Caco-2 (cell line): ENCODE measurements at regions not wholly inside any gene's neighbourhood (a gene's known extent, or its start where the extent isn't known, plus 50 kb on each side); places are given as distances from the start of the nearest gene placed in this dataset.

ENCODE experiments used
- BruUV-seq: library from RNA; stranded (reverse); fragments of 400-500 nt; replicated peaks from 2 replicates; lab custom pipeline; 2021; lab: Mats Ljungman, UMichigan
- CTCF ChIA-PET: fragments of 300-600 bp; sonication (Branson Sonifier 250); formaldehyde crosslinking; loops from one replicate; lab custom pipeline; 2022; ENCODE audit warnings: antibody characterized with exemption; lab: Charles Lee
- POLR2A ChIA-PET: fragments of 300-600 bp; sonication (Branson Sonifier 250); formaldehyde crosslinking; loops from one replicate; lab custom pipeline; 2022; ENCODE audit warnings: antibody characterized with exemption; lab: Charles Lee
- DNase-seq, 2 experiments: peaks; one replicate each; pipeline versions ENCODE4 v3.0.0 to v3.0.0-alpha.2; 2020 to 2022
- H3K27me3 ChIP-seq: replicated peaks from 2 replicates; pipeline ENCODE4 v1.6.0; 2011; ENCODE audit warnings: low read length; ENCODE audit not compliant: control insufficient read depth, insufficient read depth
- H3K36me3 ChIP-seq: 2 replicates; pipeline ENCODE4 v1.5.1; 2011; ENCODE audit warnings: low read length; ENCODE audit not compliant: control insufficient read depth, insufficient read depth
- H3K4me1 ChIP-seq: fragments of 250-450 bp; sonication (Bioruptor Pico); 2 replicates; pipeline ENCODE4 v1.5.1; 2020; ENCODE audit warnings: mild to moderate bottlenecking
- H3K4me3 ChIP-seq: 2 replicates; pipeline ENCODE4 v1.5.1; 2011; ENCODE audit warnings: low read depth, mild to moderate bottlenecking, control low read depth, low read length
- H3K9me3 ChIP-seq: fragments of 250-450 bp; sonication (Bioruptor Pico); 2 replicates; pipeline ENCODE4 v1.5.1; 2020; ENCODE audit warnings: mild to moderate bottlenecking, moderate library complexity
- H3K27ac Mint-ChIP-seq: one replicate; pipeline ENCODE4 v1.8.0; 2022; ENCODE audit warnings: mixed read lengths; ENCODE audit not compliant: unreplicated experiment
- H3K27me3 Mint-ChIP-seq: one replicate; pipeline ENCODE4 v1.8.0; 2022; ENCODE audit warnings: mixed read lengths; ENCODE audit not compliant: insufficient read depth, unreplicated experiment
- H3K36me3 Mint-ChIP-seq: one replicate; pipeline ENCODE4 v1.8.0; 2022; ENCODE audit warnings: mild to moderate bottlenecking, mixed read lengths; ENCODE audit not compliant: insufficient read depth, unreplicated experiment
- H3K4me1 Mint-ChIP-seq: one replicate; pipeline ENCODE4 v1.8.0; 2022; ENCODE audit warnings: low read depth, mixed read lengths; ENCODE audit not compliant: unreplicated experiment
- H3K4me3 Mint-ChIP-seq: one replicate; pipeline ENCODE4 v1.8.0; 2022; ENCODE audit warnings: mild to moderate bottlenecking, moderate library complexity, mixed read lengths; ENCODE audit not compliant: unreplicated experiment
- H3K9me3 Mint-ChIP-seq: one replicate; pipeline ENCODE4 v1.8.0; 2022; ENCODE audit warnings: mixed read lengths; ENCODE audit not compliant: unreplicated experiment
- intact Hi-C: fragments of 100-400 bp; cut with micrococcal nuclease; formaldehyde crosslinking; loops from one replicate; pipeline ENCODE4 v1.10.0; 2022; ENCODE audit not compliant: unreplicated experiment
- TF ChIP-seq, protein P1 (sequence below), 2 experiments: fragments of 200-600 bp in 1 of 2; IDR thresholded peaks; 1 replicate in 1 of 2; 2 replicates in 1 of 2; pipeline versions ENCODE4 v1.5.1 to v1.8.0; 2011 to 2022; ENCODE audit warnings: antibody characterized with exemption in 1 of 2, control low read depth in 1 of 2, inconsistent platforms in 1 of 2, low read depth in 1 of 2, low read length in 1 of 2, mild to moderate bottlenecking in 1 of 2, moderate library complexity in 1 of 2; ENCODE audit not compliant: insufficient read depth in 1 of 2, severe bottlenecking in 1 of 2, unreplicated experiment in 1 of 2

DNA sequence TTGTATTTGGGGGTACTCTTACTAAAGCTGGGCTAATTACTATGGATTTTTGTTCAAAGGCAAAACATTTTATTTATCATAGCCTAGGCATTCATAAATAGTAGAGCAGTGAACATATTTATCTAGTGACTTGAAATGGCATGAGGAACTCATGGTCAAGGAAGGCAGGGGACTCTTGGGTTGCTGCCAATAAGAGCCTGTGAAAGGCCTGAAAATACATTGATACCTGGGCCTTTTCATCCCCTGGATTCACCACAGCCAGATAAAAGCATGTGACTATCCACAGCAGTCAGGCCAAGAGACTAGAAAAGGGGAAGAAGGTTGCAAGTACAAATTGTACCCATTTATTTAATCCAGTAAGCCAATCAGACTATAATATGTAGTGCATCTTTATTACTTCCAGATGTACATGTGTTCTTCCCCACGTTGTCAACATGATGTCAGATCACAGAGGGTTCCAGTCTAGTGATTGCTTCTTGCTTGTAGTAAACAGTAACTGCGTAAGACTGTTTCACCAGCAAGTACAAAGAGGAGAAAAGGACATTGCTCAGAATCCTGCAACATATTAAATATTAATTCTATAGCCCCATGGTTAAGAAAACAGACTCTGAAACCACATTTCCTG is 409.7 kb downstream of the NOVA1 start:
- no peak overlapping the region for H3K27ac Mint-ChIP-seq
- BruUV-seq = no TSS peak
- no peak for DNase-seq
- H3K9me3 Mint-ChIP-seq = no peaks in the 10 kb centered on the region
- no peaks in the 10 kb centered on the region for H3K4me1 Mint-ChIP-seq
- ChIA-PET CTCF (no interaction called here), POLR2A (no interaction called here)
- no peaks in the 10 kb centered on the region for H3K36me3 ChIP-seq
- H3K4me1 ChIP-seq = no peaks in the 10 kb centered on the region
- peaks cover 11% of the 10 kb centered on the region for H3K27me3 Mint-ChIP-seq
- intact Hi-C loops = no loop called here
- H3K9me3 ChIP-seq = no peaks in the 10 kb centered on the region
- TF ChIP-seq, protein P1, sequence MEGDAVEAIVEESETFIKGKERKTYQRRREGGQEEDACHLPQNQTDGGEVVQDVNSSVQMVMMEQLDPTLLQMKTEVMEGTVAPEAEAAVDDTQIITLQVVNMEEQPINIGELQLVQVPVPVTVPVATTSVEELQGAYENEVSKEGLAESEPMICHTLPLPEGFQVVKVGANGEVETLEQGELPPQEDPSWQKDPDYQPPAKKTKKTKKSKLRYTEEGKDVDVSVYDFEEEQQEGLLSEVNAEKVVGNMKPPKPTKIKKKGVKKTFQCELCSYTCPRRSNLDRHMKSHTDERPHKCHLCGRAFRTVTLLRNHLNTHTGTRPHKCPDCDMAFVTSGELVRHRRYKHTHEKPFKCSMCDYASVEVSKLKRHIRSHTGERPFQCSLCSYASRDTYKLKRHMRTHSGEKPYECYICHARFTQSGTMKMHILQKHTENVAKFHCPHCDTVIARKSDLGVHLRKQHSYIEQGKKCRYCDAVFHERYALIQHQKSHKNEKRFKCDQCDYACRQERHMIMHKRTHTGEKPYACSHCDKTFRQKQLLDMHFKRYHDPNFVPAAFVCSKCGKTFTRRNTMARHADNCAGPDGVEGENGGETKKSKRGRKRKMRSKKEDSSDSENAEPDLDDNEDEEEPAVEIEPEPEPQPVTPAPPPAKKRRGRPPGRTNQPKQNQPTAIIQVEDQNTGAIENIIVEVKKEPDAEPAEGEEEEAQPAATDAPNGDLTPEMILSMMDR (IDR thresholded peaks at IDR 0.05; ENCODE audit: insufficient read depth in 1 of 2, low read depth in 1 of 2, low read length in 1 of 2, severe bottlenecking in 1 of 2, unreplicated experiment in 1 of 2) = no peak
- H3K27me3 ChIP-seq = no peaks in the 10 kb centered on the region; the same call in 1 of the 2 replicates
- no peak overlapping the region for H3K4me3 ChIP-seq
- no peak overlapping the region for H3K4me3 Mint-ChIP-seq
- H3K36me3 Mint-ChIP-seq = no peaks in the 10 kb centered on the region

DNA sequence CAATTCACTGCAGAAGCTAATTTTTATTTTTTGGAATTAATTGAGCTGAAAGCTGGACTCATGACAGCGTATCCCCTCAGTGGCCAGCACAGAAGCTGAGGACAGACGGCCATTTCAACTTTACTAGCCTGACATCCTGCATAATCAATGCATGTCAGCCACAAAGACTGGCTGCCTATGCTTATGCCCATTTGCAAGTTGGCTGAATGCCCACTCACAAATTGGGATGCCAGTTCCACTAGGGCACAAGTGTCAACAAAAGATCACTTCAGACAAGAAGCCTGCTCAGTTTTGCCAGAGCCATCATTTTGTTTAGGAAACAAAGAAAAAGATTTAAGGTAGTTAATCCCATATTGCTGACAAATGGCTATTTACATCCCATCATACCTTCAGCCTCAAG is 417.6 kb downstream of the NOVA1 start:
- BruUV-seq = no TSS peak
- ChIA-PET CTCF (no interaction called here), POLR2A (no interaction called here)
- no peak for DNase-seq
- Histone ChIP-seq H3K9me3 (no peaks in the 10 kb centered on the region), H3K36me3 (no peaks in the 10 kb centered on the region), H3K4me1 (no peaks in the 10 kb centered on the region), H3K27me3 (no peaks in the 10 kb centered on the region), H3K4me3 (no peak overlapping the region)
- no peaks in the 10 kb centered on the region for H3K9me3 Mint-ChIP-seq
- H3K4me1 Mint-ChIP-seq = no peaks in the 10 kb centered on the region
- intact Hi-C loops = no loop called here
- H3K36me3 Mint-ChIP-seq = no peaks in the 10 kb centered on the region
- peaks cover 7% of the 10 kb centered on the region for H3K27me3 Mint-ChIP-seq
- TF ChIP-seq, protein P1 (IDR thresholded peaks at IDR 0.05; ENCODE audit: insufficient read depth in 1 of 2, low read depth in 1 of 2, low read length in 1 of 2, severe bottlenecking in 1 of 2, unreplicated experiment in 1 of 2) = no peak
- no peak overlapping the region for H3K4me3 Mint-ChIP-seq
- no peak overlapping the region for H3K27ac Mint-ChIP-seq

DNA sequence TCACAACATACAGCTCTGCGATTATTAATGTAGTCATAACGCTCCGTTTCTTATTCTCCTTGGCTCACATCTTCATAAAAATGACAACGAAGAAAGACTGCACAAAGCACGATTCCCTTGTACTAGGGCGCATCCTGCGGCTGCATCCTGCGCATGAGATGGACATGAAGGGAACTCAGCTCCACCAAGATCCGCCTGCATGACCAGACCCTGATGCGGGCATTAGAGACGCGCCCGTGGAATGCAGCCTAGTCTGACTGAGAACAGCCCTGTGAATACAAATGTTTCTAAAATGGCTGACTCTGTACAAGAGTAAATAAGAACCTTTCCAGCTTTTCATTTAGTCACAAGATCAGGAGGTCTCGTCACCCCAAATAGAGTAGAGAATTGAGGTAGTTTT is 422.2 kb downstream of the NOVA1 start:
- H3K9me3 ChIP-seq = no peaks in the 10 kb centered on the region
- H3K9me3 Mint-ChIP-seq = no peaks in the 10 kb centered on the region

More for the DNA sequence above, 422.2 kb downstream of the NOVA1 start:
- no peaks in the 10 kb centered on the region for H3K4me1 ChIP-seq
- CTCF ChIA-PET = interaction anchor here (1.2 kb wide), 1 partner anchor 12 kb away, joined by 4 read pairs; no protein-coding TSS in a partner anchor
- no peaks in the 10 kb centered on the region for H3K36me3 Mint-ChIP-seq
- H3K27me3 ChIP-seq = no peaks in the 10 kb centered on the region
- H3K27ac Mint-ChIP-seq = no peak overlapping the region
- no TSS peak for BruUV-seq
- H3K27me3 Mint-ChIP-seq = peaks cover 3% of the 10 kb centered on the region
- H3K36me3 ChIP-seq = no peaks in the 10 kb centered on the region
- H3K4me3 ChIP-seq = no peak overlapping the region
- no peaks in the 10 kb centered on the region for H3K4me1 Mint-ChIP-seq
- TF ChIP-seq, protein P1 (IDR thresholded peaks at IDR 0.05; ENCODE audit: insufficient read depth in 1 of 2, low read depth in 1 of 2, low read length in 1 of 2, severe bottlenecking in 1 of 2, unreplicated experiment in 1 of 2) = no peak
- no peak for DNase-seq
- POLR2A ChIA-PET = no interaction called here
- no peak overlapping the region for H3K4me3 Mint-ChIP-seq
- intact Hi-C loops = no loop called here
